ENCODE measurements at regions not wholly inside any gene's neighbourhood (a gene's known extent, or its start where the extent isn't known, plus 50 kb on each side); places are given as distances from the start of the nearest gene placed in this dataset.
A peak's percentile ranks its signal among the peaks of the same experiment; 100 is the strongest.

- Mint-ChIP-seq H3K27ac (ENCODE audit: unreplicated experiment) (no peak overlapping the region), H3K4me3 (ENCODE audit: unreplicated experiment) (no peak overlapping the region), H3K27me3 (ENCODE audit: unreplicated experiment) (no peaks in the 10 kb centered on the region), H3K9me3 (ENCODE audit: unreplicated experiment) (peaks cover 3% of the 10 kb centered on the region), H3K36me3 (ENCODE audit: unreplicated experiment) (no peaks in the 10 kb centered on the region), H3K4me1 (ENCODE audit: low read depth, unreplicated experiment) (peaks cover 20% of the 10 kb centered on the region)
- no peak for TF ChIP-seq CTCF (IDR thresholded peaks at IDR 0.05; ENCODE audit: partially characterized antibody, unreplicated experiment)
- no peak for DNase-seq
Measured at GRCh38 chr4:67054896-67055295, 490.4 kb downstream of the CENPC start.

DNA sequence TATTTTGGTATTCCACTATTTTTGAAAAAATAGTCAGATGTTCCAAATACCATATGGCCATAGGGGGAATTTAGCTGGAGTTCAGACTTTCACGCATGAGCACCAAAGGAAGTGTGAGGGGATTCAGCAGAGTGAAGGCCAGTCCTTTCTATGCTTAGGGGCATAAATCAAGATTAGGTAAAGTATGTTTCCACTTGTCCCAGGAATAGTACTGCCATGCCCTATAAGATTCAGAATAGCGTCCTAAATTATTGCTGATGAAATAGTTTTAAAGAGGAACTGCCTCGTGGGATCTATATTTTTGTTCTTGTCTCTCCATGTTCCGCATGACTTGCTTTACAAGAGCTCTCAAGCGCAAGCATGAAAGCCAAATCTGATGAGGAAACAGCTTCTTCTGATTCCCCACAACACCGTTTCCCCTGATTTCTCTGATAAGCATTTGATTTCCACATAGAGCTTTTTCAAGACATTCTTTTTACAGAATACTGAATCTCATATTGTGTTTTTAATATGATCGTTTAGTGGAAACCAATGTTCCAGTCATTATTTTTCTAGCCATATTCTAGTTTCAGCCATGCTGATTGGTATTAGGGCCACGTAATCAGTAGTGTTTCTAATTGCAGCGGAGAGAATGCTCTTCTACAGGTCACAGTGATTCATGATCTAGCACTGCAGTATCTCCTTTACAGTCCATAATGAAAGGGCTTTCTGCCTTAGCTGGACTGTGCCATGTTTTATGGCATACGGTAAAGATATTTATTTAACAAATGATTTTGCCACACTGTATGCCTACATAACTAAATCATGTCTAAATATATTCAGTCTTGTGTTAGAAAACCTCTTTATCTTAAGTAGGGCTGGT lies 492.3 kb downstream of the CENPC start:
- no peak for TF ChIP-seq CTCF (IDR thresholded peaks at IDR 0.05; ENCODE audit: partially characterized antibody, unreplicated experiment)
- no peak overlapping the region for H3K4me3 Mint-ChIP-seq (ENCODE audit: unreplicated experiment)
- H3K36me3 Mint-ChIP-seq (ENCODE audit: unreplicated experiment) = no peaks in the 10 kb centered on the region
- H3K4me1 Mint-ChIP-seq (ENCODE audit: low read depth, unreplicated experiment) = peaks cover 25% of the 10 kb centered on the region
- H3K27ac Mint-ChIP-seq (ENCODE audit: unreplicated experiment) = peak overlapping the region; percentile 54
- no peaks in the 10 kb centered on the region for H3K27me3 Mint-ChIP-seq (ENCODE audit: unreplicated experiment)
- H3K9me3 Mint-ChIP-seq (ENCODE audit: unreplicated experiment) = peaks cover 3% of the 10 kb centered on the region
- no peak for DNase-seq

DNA sequence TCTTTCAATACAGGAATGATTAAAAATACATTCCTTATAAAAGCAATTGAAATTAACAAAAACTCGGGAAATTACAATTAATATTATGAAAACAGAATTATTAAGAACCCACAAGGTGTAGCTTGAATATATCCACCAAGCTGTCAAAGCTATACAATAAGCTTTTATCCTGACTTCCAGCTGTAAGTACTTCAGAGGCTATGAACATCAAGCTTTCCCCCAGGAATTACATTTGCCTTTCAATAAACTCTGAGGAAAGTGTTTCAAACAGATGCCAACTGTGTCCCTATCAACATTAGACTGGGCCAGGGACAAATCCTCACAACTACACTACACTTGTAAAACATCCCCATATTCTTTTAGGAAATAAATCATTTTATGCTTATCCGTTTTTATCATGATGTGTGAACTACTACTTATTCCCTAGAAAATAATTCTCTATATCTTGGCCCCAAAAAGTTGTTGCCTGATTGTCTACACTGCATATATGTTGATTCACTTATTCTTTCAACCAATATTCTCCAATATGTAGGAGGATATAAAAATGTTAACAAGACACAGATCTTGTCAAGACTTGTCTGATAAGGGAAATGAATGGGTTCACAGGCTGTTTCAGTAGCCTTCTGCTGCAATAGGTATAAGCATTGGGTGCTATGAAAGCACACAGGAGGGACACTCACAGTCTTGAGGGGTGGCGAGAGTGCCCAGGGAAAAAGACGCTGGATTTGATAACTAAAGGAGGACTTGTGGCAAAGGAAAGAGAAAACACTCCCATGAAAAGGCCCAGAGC lies 494.1 kb downstream of the CENPC start:
- no peak overlapping the region for H3K4me3 Mint-ChIP-seq (ENCODE audit: unreplicated experiment)
- no peaks in the 10 kb centered on the region for H3K36me3 Mint-ChIP-seq (ENCODE audit: unreplicated experiment)
- TF ChIP-seq CTCF (IDR thresholded peaks at IDR 0.05; ENCODE audit: partially characterized antibody, unreplicated experiment) = no peak
- H3K4me1 Mint-ChIP-seq (ENCODE audit: low read depth, unreplicated experiment) = peaks cover 25% of the 10 kb centered on the region
- no peak for DNase-seq
- peak overlapping the region; percentile 67 for H3K27ac Mint-ChIP-seq (ENCODE audit: unreplicated experiment)
- H3K27me3 Mint-ChIP-seq (ENCODE audit: unreplicated experiment) = no peaks in the 10 kb centered on the region
- peaks cover 3% of the 10 kb centered on the region for H3K9me3 Mint-ChIP-seq (ENCODE audit: unreplicated experiment)

GRCh38 chr4:67049446-67049845 lies 495.9 kb downstream of the CENPC start:
- Mint-ChIP-seq H3K27ac (ENCODE audit: unreplicated experiment) (no peak overlapping the region), H3K4me1 (ENCODE audit: low read depth, unreplicated experiment) (peaks cover 25% of the 10 kb centered on the region), H3K4me3 (ENCODE audit: unreplicated experiment) (no peak overlapping the region), H3K9me3 (ENCODE audit: unreplicated experiment) (peaks cover 3% of the 10 kb centered on the region), H3K27me3 (ENCODE audit: unreplicated experiment) (no peaks in the 10 kb centered on the region), H3K36me3 (ENCODE audit: unreplicated experiment) (no peaks in the 10 kb centered on the region)
- no peak for DNase-seq
- no peak for TF ChIP-seq CTCF (IDR thresholded peaks at IDR 0.05; ENCODE audit: partially characterized antibody, unreplicated experiment)

DNA sequence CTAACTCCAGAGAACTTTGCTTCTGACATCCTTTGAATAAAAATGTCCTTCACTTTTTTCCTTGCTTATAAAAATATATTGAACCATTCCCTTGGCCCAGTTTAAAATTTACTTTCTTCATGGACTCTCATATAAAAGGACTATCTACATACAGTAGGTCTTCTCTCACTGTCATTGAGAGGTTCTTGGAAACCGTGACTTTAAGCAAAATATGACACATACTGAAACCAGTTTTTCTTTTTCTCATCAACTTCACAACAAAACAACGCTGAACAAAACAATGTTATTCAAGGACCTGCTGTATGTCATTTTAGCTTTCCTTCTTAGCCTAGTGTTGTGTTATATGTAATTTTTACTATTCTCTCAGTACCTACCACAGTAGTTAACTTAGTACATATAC lies 496.8 kb downstream of the CENPC start:
- Mint-ChIP-seq H3K36me3 (ENCODE audit: unreplicated experiment) (no peaks in the 10 kb centered on the region), H3K4me1 (ENCODE audit: low read depth, unreplicated experiment) (peaks cover 21% of the 10 kb centered on the region), H3K4me3 (ENCODE audit: unreplicated experiment) (no peak overlapping the region), H3K27me3 (ENCODE audit: unreplicated experiment) (no peaks in the 10 kb centered on the region), H3K9me3 (ENCODE audit: unreplicated experiment) (peaks cover 3% of the 10 kb centered on the region), H3K27ac (ENCODE audit: unreplicated experiment) (no peak overlapping the region)
- no peak for TF ChIP-seq CTCF (IDR thresholded peaks at IDR 0.05; ENCODE audit: partially characterized antibody, unreplicated experiment)
- DNase-seq = no peak
